HepG2 (cell line): ENCODE measurements at regions not wholly inside any gene's neighbourhood (a gene's known extent, or its start where the extent isn't known, plus 50 kb on each side); places are given as distances from the start of the nearest gene placed in this dataset.

ENCODE experiments used
- ATRX ChIP-seq: sonication (generic); formaldehyde crosslinking; IDR thresholded peaks from 2 replicates; pipeline ENCODE4 v1.4.0; 2020; ENCODE audit warnings: missing genetic modification reagents, borderline replicate concordance
- ZBTB21 ChIP-seq: sonication (generic); formaldehyde crosslinking; IDR thresholded peaks from 2 replicates; pipeline ENCODE4 v1.4.0; 2020; ENCODE audit warnings: missing genetic modification reagents
- ZNF407 ChIP-seq: sonication (generic); formaldehyde crosslinking; IDR thresholded peaks from one replicate; pipeline ENCODE4 v1.5.1; 2020; ENCODE audit warnings: mild to moderate bottlenecking, missing genetic modification reagents; ENCODE audit errors: not compliant biosample characterization
- ZNF792 ChIP-seq: IDR thresholded peaks from 2 replicates; pipeline ENCODE4 v1.6.1; 2016

GRCh38 chr10:130463104-130463875 is 327.1 kb downstream of the GLRX3 start (continued):
- TF ChIP-seq ZNF407 (no peak), ATRX (CRISPR knock-in tag) (no peak), ZNF792 (CRISPR knock-in tag) (no peak), ZBTB21 (CRISPR knock-in tag) (no peak)
